OCI-LY1 (cell line): ENCODE measurements at regions not wholly inside any gene's neighbourhood (a gene's known extent, or its start where the extent isn't known, plus 50 kb on each side); places are given as distances from the start of the nearest gene placed in this dataset.

Experiments
- H2AFZ ChIP-seq: fragments of 200-600 bp; sonication (generic), shearing (Covaris generic); 2 replicates; pipeline ENCODE4 v1.6.0; 2014; ENCODE audit warnings: antibody characterized with exemption, mild to moderate bottlenecking, low read length
- H3F3A ChIP-seq: fragments of 200-600 bp; sonication (generic), shearing (Covaris generic); 2 replicates; pipeline ENCODE4 v1.6.0; 2014; ENCODE audit warnings: mild to moderate bottlenecking, antibody characterized with exemption, low read length, moderate library complexity; ENCODE audit not compliant: insufficient read depth
- H3K27ac ChIP-seq: fragments of 200-600 bp; sonication (generic); 2 replicates; pipeline ENCODE4 v1.5.1; 2014; ENCODE audit warnings: low read length, mixed run types, mild to moderate bottlenecking, low read depth; ENCODE audit not compliant: poor library complexity, severe bottlenecking
- H3K27me3 ChIP-seq: fragments of 200-600 bp; sonication (generic); 2 replicates; pipeline ENCODE4 v1.6.0; 2014; ENCODE audit warnings: antibody characterized with exemption, mild to moderate bottlenecking, low read length, moderate library complexity; ENCODE audit not compliant: insufficient read depth
- H3K36me3 ChIP-seq: fragments of 200-600 bp; sonication (generic); 2 replicates; pipeline ENCODE4 v1.6.1; 2014; ENCODE audit warnings: mild to moderate bottlenecking, antibody characterized with exemption, low read length, moderate library complexity, mixed read lengths; ENCODE audit not compliant: insufficient read depth
- H3K4me1 ChIP-seq: fragments of 200-600 bp; sonication (generic); 2 replicates; pipeline ENCODE4 v1.5.1; 2014; ENCODE audit warnings: mild to moderate bottlenecking, low read length, moderate library complexity; ENCODE audit not compliant: insufficient read depth, severe bottlenecking
- H3K4me2 ChIP-seq: fragments of 200-600 bp; sonication (generic), shearing (Covaris generic); 2 replicates; pipeline ENCODE4 v1.6.1; 2014; ENCODE audit warnings: low read length
- H3K4me3 ChIP-seq: fragments of 200-600 bp; sonication (generic); 2 replicates; pipeline ENCODE4 v1.5.1; 2014; ENCODE audit warnings: low read length, low read depth, mild to moderate bottlenecking, mixed read lengths; ENCODE audit not compliant: poor library complexity, severe bottlenecking
- H3K79me2 ChIP-seq: fragments of 200-600 bp; shearing (Covaris generic); 2 replicates; pipeline ENCODE4 v1.6.1; 2016; ENCODE audit warnings: mixed run types, low read length, mixed read lengths; ENCODE audit not compliant: insufficient read depth
- H3K9ac ChIP-seq: fragments of 200-600 bp; sonication (generic), shearing (Covaris generic); 2 replicates; pipeline ENCODE4 v1.6.1; 2014; ENCODE audit warnings: mild to moderate bottlenecking, low read length, mixed read lengths
- H3K9me2 ChIP-seq: fragments of 200-600 bp; sonication (generic), shearing (Covaris generic); 2 replicates; pipeline ENCODE4 v1.6.1; 2014; ENCODE audit warnings: low read depth, mild to moderate bottlenecking, low read length, mixed read lengths
- H3K9me3 ChIP-seq: fragments of 200-600 bp; shearing (Covaris generic); 2 replicates; pipeline ENCODE4 v1.6.1; 2014; ENCODE audit warnings: low read length, mixed read lengths
- H4K20me1 ChIP-seq: fragments of 200-600 bp; sonication (generic), shearing (Covaris generic); 2 replicates; pipeline ENCODE4 v1.6.0; 2016; ENCODE audit warnings: mild to moderate bottlenecking, low read length; ENCODE audit not compliant: insufficient read depth
- EZH2 ChIP-seq: fragments of 200-600 bp; sonication (generic), shearing (Covaris generic); IDR thresholded peaks from 2 replicates; pipeline ENCODE4 v1.8.0; 2017; ENCODE audit warnings: borderline replicate concordance, mixed run types, mild to moderate bottlenecking, antibody characterized with exemption, low read length, moderate library complexity, mixed read lengths
- TF ChIP-seq, protein P1 (sequence below): fragments of 200-600 bp; sonication (generic), shearing (Covaris generic); IDR thresholded peaks from 2 replicates; pipeline ENCODE4 v1.5.1; 2017; ENCODE audit warnings: mild to moderate bottlenecking, antibody characterized with exemption, low read length, moderate library complexity, mixed read lengths

DNA sequence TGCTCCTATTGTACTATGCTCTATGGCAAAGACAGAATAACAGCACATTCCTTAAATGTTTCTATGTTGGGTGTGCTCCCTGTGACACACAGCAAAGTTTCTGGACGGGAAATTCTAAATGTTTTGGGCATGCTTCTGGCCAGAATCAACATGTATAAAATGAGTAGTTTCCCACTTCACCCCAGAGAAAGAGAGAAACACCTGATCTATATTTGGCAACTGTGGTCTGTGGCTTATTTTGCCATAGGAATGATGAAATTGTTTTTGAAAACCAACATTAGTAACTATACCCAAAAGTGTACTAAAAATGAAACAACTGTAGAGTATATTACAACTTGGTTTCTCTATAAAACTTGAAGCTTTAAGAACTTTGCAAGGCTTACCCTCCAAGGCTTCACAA lies 89.1 kb downstream of the RAD51AP2 start:
- H4K20me1 ChIP-seq = no peaks in the 10 kb centered on the region
- no peaks in the 10 kb centered on the region for H3K27me3 ChIP-seq
- no peaks in the 10 kb centered on the region for H3K36me3 ChIP-seq
- H3K4me3 ChIP-seq = no peak overlapping the region
- no peaks in the 10 kb centered on the region for H3K79me2 ChIP-seq
- H3K4me2 ChIP-seq = no peak overlapping the region
- no peak overlapping the region for H3K9ac ChIP-seq
- TF ChIP-seq, protein P1, sequence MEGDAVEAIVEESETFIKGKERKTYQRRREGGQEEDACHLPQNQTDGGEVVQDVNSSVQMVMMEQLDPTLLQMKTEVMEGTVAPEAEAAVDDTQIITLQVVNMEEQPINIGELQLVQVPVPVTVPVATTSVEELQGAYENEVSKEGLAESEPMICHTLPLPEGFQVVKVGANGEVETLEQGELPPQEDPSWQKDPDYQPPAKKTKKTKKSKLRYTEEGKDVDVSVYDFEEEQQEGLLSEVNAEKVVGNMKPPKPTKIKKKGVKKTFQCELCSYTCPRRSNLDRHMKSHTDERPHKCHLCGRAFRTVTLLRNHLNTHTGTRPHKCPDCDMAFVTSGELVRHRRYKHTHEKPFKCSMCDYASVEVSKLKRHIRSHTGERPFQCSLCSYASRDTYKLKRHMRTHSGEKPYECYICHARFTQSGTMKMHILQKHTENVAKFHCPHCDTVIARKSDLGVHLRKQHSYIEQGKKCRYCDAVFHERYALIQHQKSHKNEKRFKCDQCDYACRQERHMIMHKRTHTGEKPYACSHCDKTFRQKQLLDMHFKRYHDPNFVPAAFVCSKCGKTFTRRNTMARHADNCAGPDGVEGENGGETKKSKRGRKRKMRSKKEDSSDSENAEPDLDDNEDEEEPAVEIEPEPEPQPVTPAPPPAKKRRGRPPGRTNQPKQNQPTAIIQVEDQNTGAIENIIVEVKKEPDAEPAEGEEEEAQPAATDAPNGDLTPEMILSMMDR = no peak
- TF ChIP-seq EZH2 = no peak
- no peak overlapping the region for H3K27ac ChIP-seq
- no peak overlapping the region for H2AFZ ChIP-seq
- no peaks in the 10 kb centered on the region for H3F3A ChIP-seq
- H3K4me1 ChIP-seq = no peaks in the 10 kb centered on the region
- H3K9me2 ChIP-seq = no peaks in the 10 kb centered on the region
- H3K9me3 ChIP-seq = no peaks in the 10 kb centered on the region

DNA sequence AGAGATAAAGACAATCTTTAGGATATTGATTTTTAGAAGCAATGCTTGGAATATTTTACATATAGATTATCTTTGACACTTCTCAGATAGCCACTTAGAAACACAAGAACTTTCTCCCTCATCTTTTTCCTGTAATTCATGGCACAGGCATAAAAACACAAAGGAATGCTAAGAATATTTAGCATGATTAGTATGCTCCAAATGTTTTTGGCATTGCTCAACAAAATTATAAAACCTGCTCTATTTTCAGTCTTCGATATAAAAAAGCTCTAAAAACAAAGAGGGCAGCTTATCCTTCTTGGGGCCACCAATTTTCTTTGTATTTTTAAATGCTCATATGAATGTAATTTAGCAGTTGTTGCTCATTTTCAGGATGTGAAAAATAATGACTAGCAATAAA lies 90.8 kb downstream of the RAD51AP2 start:
- no peak for TF ChIP-seq EZH2
- TF ChIP-seq, protein P1 = no peak
- H3K9ac ChIP-seq = no peak overlapping the region
- H4K20me1 ChIP-seq = no peaks in the 10 kb centered on the region
- H3K27ac ChIP-seq = no peak overlapping the region
- H3K9me2 ChIP-seq = no peaks in the 10 kb centered on the region
- H3K4me3 ChIP-seq = no peak overlapping the region
- no peaks in the 10 kb centered on the region for H3K36me3 ChIP-seq
- no peaks in the 10 kb centered on the region for H3K27me3 ChIP-seq
- H3K79me2 ChIP-seq = no peaks in the 10 kb centered on the region
- H3K4me2 ChIP-seq = no peak overlapping the region
- no peak overlapping the region for H2AFZ ChIP-seq
- H3F3A ChIP-seq = no peaks in the 10 kb centered on the region
- H3K9me3 ChIP-seq = no peaks in the 10 kb centered on the region
- H3K4me1 ChIP-seq = no peaks in the 10 kb centered on the region

DNA sequence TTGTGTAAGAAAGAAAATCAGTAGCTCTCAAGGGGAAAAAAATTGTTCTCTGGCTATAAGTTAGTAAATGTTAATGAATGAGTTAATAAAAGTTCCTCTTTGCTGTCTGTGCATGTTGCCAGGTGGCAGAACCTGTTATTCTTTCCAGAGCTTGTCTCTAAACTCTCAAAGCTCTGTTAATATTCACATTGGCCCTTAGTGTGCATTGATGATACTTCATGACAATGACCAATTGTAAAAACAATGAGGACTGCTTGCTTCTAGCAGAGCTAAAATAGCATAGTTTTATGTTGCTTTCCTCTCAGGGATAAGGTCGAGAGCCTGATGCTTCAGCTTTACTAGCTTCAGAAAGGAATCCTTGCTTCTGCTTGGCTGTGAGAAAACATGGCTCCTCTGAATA lies 91.5 kb downstream of the RAD51AP2 start:
- Histone ChIP-seq H3K79me2 (no peaks in the 10 kb centered on the region), H3K4me3 (no peak overlapping the region), H3K9me3 (no peaks in the 10 kb centered on the region), H3K9me2 (no peaks in the 10 kb centered on the region), H3K4me1 (no peaks in the 10 kb centered on the region), H3K36me3 (no peaks in the 10 kb centered on the region), H3K4me2 (no peak overlapping the region), H2AFZ (no peak overlapping the region), H3K27ac (no peak overlapping the region), H3K9ac (no peak overlapping the region), H3K27me3 (no peaks in the 10 kb centered on the region), H4K20me1 (no peaks in the 10 kb centered on the region), H3F3A (no peaks in the 10 kb centered on the region)
- no peak for TF ChIP-seq EZH2
- TF ChIP-seq, protein P1 = no peak
